HG03432 (cell line): ENCODE measurements at regions not wholly inside any gene's neighbourhood (a gene's known extent, or its start where the extent isn't known, plus 50 kb on each side); places are given as distances from the start of the nearest gene placed in this dataset.

ENCODE experiments used
- ATAC-seq: cut with Tn5 transposase; IDR thresholded peaks from one replicate; pipeline ENCODE4 v1.9.1; 2021; ENCODE audit warnings: mild to moderate bottlenecking, moderate library complexity; ENCODE audit not compliant: unreplicated experiment

GRCh38 chr1:30610917-30611316 is 112.5 kb downstream of the MATN1 start:
- no peak for ATAC-seq

- ATAC-seq: no peak
These were observed 113.4 kb downstream of the MATN1 start for GRCh38 chr1:30609999-30610345.

- ATAC-seq: no peak
These were observed 113.9 kb downstream of the MATN1 start for GRCh38 chr1:30609336-30609998.

GRCh38 chr1:30607723-30608122 is 115.7 kb downstream of the MATN1 start:
- ATAC-seq: no peak

GRCh38 chr1:30606166-30606565 is 117.2 kb downstream of the MATN1 start:
- ATAC-seq: no peak

GRCh38 chr1:30605441-30605920 is 117.9 kb downstream of the MATN1 start:
- ATAC-seq: no peak

GRCh38 chr1:30604801-30605440 is 118.5 kb downstream of the MATN1 start:
- ATAC-seq: no peak

- no peak for ATAC-seq
These were observed 120.1 kb downstream of the MATN1 start for GRCh38 chr1:30603081-30603858.

- ATAC-seq: no peak
These were observed 121.9 kb downstream of the MATN1 start for GRCh38 chr1:30601316-30602085.

GRCh38 chr1:30600706-30601105 is 122.7 kb downstream of the MATN1 start:
- no peak for ATAC-seq

GRCh38 chr1:30600258-30600657 is 123.1 kb downstream of the MATN1 start:
- ATAC-seq: no peak

- no peak for ATAC-seq
These were observed 123.7 kb downstream of the MATN1 start for GRCh38 chr1:30599721-30600120.

GRCh38 chr1:30598571-30599114 is 124.7 kb downstream of the MATN1 start:
- ATAC-seq: no peak

GRCh38 chr1:30597711-30598110 is 125.7 kb downstream of the MATN1 start:
- no peak for ATAC-seq

- ATAC-seq: no peak
These were observed 126.5 kb downstream of the MATN1 start for GRCh38 chr1:30596891-30597290.

GRCh38 chr1:30596470-30596869 is 126.9 kb downstream of the MATN1 start:
- no peak for ATAC-seq

- ATAC-seq: no peak
These were observed 134.3 kb downstream of the MATN1 start for GRCh38 chr1:30589083-30589482.

GRCh38 chr1:30588311-30589073 is 134.9 kb downstream of the MATN1 start:
- ATAC-seq: no peak

- ATAC-seq: no peak
These were observed 136.7 kb downstream of the MATN1 start for GRCh38 chr1:30586671-30587070.

GRCh38 chr1:30579580-30579979 is 143.8 kb downstream of the MATN1 start:
- no peak for ATAC-seq
